RWPE2 (cell line): ENCODE measurements at regions not wholly inside any gene's neighbourhood (a gene's known extent, or its start where the extent isn't known, plus 50 kb on each side); places are given as distances from the start of the nearest gene placed in this dataset.

Experiments
- ATAC-seq: fragments of 200-7000 bp; cut with Tn5 transposase; 3 replicates; pipeline ENCODE4 v1.9.1; 2021; ENCODE audit warnings: low read depth
- DNase-seq: peaks from one replicate; pipeline ENCODE4 v3.0.0-alpha.2; 2020; ENCODE audit warnings: low spot score
- H3K27ac ChIP-seq: fragments of 450-650 bp; 2 replicates; pipeline ENCODE4 v1.5.1; 2017; ENCODE audit warnings: mild to moderate bottlenecking; ENCODE audit not compliant: poor library complexity, severe bottlenecking
- H3K27me3 ChIP-seq: fragments of 250-450 bp; sonication (Bioruptor Pico); 2 replicates; pipeline ENCODE4 v1.5.1; 2021; ENCODE audit warnings: mild to moderate bottlenecking, moderate library complexity; ENCODE audit not compliant: insufficient read depth, poor library complexity, severe bottlenecking
- H3K36me3 ChIP-seq: fragments of 250-450 bp; sonication (Bioruptor Pico); 2 replicates; pipeline ENCODE4 v1.5.1; 2020; ENCODE audit warnings: low read depth, mild to moderate bottlenecking, moderate library complexity
- H3K4me1 ChIP-seq: fragments of 250-450 bp; sonication (Bioruptor Pico); 2 replicates; pipeline ENCODE4 v1.5.1; 2021; ENCODE audit warnings: mild to moderate bottlenecking, moderate library complexity; ENCODE audit not compliant: insufficient read depth, poor library complexity, severe bottlenecking
- H3K4me3 ChIP-seq: fragments of 250-450 bp; sonication (Bioruptor Pico); 2 replicates; pipeline ENCODE4 v1.5.1; 2021; ENCODE audit warnings: mild to moderate bottlenecking, moderate library complexity; ENCODE audit not compliant: severe bottlenecking
- H3K9me3 ChIP-seq: fragments of 250-450 bp; sonication (Bioruptor Pico); 2 replicates; pipeline ENCODE4 v1.5.1; 2021; ENCODE audit warnings: mild to moderate bottlenecking, moderate library complexity; ENCODE audit not compliant: severe bottlenecking
- TF ChIP-seq, protein P1 (sequence below): fragments of 450-650 bp; IDR thresholded peaks from one replicate; pipeline ENCODE4 v1.5.1; 2017; ENCODE audit warnings: mild to moderate bottlenecking, moderate library complexity; ENCODE audit not compliant: poor library complexity, severe bottlenecking

DNA sequence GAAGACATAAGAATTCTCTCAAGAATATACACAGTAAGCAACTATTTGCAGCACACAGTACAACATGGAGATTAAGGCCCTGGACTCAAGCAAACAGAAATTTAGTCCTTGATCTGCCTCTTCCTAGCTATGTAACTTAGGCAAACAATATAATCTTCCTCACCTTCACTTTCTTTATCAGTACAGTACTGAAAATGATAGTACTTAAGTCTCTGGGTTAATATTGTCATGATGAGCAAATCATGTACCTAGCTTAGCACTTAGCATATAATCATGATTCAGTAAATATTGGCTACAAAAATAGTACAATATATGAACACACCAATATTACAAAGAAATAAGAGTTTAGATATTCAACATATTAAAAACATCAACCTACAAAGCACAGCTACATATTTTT lies 320.5 kb downstream of the HACE1 start:
- Histone ChIP-seq H3K36me3 (no peaks in the 10 kb centered on the region), H3K9me3 (no peaks in the 10 kb centered on the region), H3K27me3 (no peaks in the 10 kb centered on the region), H3K4me1 (peaks cover 4% of the 10 kb centered on the region), H3K27ac (no peak overlapping the region), H3K4me3 (no peak overlapping the region)
- ATAC-seq: no peak
- no peak for DNase-seq
- TF ChIP-seq, protein P1, sequence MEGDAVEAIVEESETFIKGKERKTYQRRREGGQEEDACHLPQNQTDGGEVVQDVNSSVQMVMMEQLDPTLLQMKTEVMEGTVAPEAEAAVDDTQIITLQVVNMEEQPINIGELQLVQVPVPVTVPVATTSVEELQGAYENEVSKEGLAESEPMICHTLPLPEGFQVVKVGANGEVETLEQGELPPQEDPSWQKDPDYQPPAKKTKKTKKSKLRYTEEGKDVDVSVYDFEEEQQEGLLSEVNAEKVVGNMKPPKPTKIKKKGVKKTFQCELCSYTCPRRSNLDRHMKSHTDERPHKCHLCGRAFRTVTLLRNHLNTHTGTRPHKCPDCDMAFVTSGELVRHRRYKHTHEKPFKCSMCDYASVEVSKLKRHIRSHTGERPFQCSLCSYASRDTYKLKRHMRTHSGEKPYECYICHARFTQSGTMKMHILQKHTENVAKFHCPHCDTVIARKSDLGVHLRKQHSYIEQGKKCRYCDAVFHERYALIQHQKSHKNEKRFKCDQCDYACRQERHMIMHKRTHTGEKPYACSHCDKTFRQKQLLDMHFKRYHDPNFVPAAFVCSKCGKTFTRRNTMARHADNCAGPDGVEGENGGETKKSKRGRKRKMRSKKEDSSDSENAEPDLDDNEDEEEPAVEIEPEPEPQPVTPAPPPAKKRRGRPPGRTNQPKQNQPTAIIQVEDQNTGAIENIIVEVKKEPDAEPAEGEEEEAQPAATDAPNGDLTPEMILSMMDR: no peak

DNA sequence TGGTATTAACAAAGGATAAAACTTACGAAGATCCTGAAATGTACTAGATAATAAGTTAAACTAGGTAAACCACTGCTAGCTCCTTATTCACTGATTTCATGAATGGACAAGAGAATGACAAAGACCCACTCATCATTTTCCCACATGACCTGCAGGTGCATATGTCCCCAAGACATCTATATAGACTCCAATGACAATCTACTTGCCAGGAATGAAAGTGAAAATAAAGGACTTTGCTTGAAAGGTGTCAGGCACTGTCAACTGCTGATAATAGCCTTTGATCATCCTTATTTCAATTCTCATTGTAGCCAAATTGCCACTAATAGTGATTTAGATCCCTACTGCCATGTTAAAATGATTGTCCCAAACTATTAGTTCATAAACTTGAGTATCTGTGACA lies 321.8 kb downstream of the HACE1 start:
- Histone ChIP-seq H3K4me1 (peaks cover 4% of the 10 kb centered on the region), H3K9me3 (no peaks in the 10 kb centered on the region), H3K27ac (no peak overlapping the region), H3K27me3 (no peaks in the 10 kb centered on the region), H3K4me3 (no peak overlapping the region), H3K36me3 (no peaks in the 10 kb centered on the region)
- ATAC-seq (no peak), DNase-seq (no peak)
- TF ChIP-seq, protein P1: no peak

DNA sequence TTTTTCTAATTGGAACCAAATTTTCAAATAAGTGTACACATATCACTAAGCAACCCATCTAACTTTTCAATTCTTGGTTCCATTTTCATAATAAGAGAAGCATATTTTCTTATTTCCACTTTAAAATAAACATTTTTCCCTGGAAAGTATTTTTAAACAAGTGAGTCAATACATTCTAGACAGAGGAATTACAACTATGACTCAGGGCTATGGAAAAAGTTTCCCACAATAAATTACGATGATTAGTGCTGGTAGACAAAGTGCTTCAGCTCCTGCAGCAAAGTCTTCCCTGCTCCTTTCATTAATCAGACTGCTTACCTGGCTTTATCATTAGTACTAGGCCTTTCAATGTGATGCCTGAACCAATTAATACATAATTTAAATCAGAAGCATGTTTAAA lies 322.5 kb downstream of the HACE1 start:
- Histone ChIP-seq H3K36me3 (no peaks in the 10 kb centered on the region), H3K27me3 (no peaks in the 10 kb centered on the region), H3K9me3 (no peaks in the 10 kb centered on the region), H3K27ac (no peak overlapping the region), H3K4me3 (no peak overlapping the region), H3K4me1 (peaks cover 4% of the 10 kb centered on the region)
- ATAC-seq (peak; percentile 86), DNase-seq (no peak)
- TF ChIP-seq, protein P1: no peak

DNA sequence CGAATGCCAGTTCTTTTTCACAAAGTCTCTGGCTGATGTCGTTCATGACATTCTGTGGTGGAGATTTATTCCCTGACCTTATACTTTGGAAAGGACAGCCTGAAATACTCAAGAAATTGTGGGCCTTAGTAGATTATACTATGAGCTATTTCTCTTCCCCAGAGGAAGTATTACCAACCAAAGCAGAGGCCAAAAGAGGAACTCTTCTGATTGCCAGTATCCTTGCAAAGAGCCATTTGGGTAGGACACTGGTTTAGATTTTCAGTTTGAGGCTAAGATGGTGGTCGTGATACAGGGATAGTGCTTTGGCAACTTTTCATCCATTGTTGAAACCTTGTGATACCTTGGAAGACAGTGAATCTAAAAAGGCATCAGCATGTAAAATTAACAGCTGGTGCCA lies 327.3 kb downstream of the HACE1 start:
- Histone ChIP-seq H3K4me1 (peaks cover 2% of the 10 kb centered on the region), H3K36me3 (no peaks in the 10 kb centered on the region), H3K4me3 (no peak overlapping the region), H3K9me3 (no peaks in the 10 kb centered on the region), H3K27ac (no peak overlapping the region), H3K27me3 (no peaks in the 10 kb centered on the region)
- ATAC-seq (no peak), DNase-seq (no peak)
- TF ChIP-seq, protein P1: no peak

DNA sequence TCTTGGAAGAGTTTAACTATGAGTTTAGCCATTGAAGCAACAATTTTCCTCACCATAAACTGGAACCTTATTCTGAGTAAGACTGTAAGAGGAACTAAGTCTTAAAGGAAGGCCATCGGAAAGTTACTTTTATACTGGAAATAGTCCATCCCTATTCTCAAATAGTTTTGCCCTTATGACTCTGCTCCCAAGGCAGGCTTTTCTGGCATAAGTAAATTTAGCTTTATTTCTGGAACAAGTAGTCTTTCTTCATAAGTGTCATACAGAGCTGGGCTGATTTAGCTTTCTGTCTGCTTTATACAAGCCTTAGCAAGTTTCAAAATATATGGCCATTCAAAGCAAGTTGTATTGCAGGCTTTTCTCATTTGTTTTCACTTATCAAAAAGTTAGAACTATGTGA lies 328.1 kb downstream of the HACE1 start:
- TF ChIP-seq, protein P1: no peak
- no peaks in the 10 kb centered on the region for H3K36me3 ChIP-seq
- no peak overlapping the region for H3K4me3 ChIP-seq
- no peaks in the 10 kb centered on the region for H3K27me3 ChIP-seq
- H3K9me3 ChIP-seq: no peaks in the 10 kb centered on the region
- DNase-seq (no peak), ATAC-seq (no peak)
- H3K27ac ChIP-seq: no peak overlapping the region
- H3K4me1 ChIP-seq: no peaks in the 10 kb centered on the region
